T-helper 2 cell (primary cell): ENCODE measurements at regions not wholly inside any gene's neighbourhood (a gene's known extent, or its start where the extent isn't known, plus 50 kb on each side); places are given as distances from the start of the nearest gene placed in this dataset.

Experiments used
- DNase-seq, 5 experiments: peaks; one replicate each; pipeline versions ENCODE4 v3.0.0 to v3.0.0-alpha.2; 2012 to 2022

GRCh38 chr18:73782405-73782804, 365.2 kb downstream of the FBXO15 start:
- DNase-seq, result no peak

GRCh38 chr18:73780218-73780617, 367.4 kb downstream of the FBXO15 start:
- no peak for DNase-seq

- DNase-seq, result no peak
These were observed 369.6 kb downstream of the FBXO15 start for GRCh38 chr18:73778032-73778359.

GRCh38 chr18:73777356-73778031, 370.1 kb downstream of the FBXO15 start:
- no peak for DNase-seq

DNA sequence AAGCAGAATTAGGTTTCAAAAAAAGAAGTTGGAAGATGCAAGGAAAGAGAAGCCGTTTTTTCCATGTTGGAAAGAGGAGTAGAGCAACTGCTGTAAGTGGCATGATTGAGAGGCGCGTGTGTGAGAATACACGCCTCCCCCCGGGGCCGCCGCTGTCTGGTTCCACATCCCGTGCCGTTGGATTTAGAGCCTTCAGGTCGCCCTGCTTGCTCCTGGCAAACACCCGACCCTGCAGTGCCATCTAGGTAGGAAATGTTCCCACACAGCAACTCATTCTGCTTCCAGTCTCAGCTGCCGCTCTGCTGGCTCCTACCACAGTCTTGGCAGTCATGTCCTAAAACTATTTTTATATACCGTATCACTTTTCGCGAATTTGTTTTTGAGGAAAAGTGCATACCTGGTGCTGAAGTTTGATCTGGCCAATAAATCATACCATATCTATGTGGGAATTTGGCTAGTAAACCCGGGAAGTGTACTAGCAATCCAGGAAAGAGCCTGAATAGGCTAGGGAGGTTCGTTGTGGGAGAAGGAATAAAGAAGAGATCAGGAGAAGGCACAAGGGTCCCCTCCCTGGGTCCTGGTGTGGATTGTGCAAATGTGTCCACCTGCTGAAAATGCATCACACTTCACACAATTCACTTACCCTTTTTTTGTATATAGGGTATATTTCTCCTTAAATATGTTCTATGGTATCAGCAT, 372.7 kb downstream of the FBXO15 start:
- no peak for DNase-seq

GRCh38 chr18:73768043-73768442, 379.6 kb downstream of the FBXO15 start:
- no peak for DNase-seq

DNA sequence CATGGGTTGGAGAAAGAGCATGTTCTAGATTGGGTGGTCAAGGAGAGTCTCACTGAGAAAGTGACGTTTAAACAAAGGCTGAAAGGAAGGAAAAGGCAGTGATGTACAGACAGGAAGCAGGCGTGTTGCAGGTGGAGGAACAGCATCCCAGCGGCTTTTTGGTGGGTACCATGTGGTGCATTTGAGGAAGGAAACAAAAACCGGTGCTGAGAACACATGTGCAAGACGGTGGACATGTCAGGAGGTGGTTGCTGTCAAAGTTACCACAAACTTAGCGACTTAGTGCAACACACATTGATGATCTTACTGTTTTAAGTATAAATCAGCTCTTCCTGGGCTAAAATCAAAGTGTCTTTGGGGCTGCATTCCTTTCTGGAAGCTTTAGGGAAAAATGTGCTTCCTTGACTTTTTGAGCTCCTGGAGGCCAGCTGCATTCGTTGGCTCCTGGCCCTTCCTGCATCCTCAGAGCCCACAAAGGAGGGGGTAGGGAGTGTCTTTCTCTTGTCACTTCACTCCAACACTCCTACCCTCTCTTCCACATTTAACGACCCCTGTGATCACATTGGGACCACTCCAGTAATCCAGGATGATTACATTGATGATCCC, 380.6 kb downstream of the FBXO15 start:
- DNase-seq, result no peak

- no peak for DNase-seq
These were observed 389.2 kb downstream of the FBXO15 start for GRCh38 chr18:73758446-73758845.

DNA sequence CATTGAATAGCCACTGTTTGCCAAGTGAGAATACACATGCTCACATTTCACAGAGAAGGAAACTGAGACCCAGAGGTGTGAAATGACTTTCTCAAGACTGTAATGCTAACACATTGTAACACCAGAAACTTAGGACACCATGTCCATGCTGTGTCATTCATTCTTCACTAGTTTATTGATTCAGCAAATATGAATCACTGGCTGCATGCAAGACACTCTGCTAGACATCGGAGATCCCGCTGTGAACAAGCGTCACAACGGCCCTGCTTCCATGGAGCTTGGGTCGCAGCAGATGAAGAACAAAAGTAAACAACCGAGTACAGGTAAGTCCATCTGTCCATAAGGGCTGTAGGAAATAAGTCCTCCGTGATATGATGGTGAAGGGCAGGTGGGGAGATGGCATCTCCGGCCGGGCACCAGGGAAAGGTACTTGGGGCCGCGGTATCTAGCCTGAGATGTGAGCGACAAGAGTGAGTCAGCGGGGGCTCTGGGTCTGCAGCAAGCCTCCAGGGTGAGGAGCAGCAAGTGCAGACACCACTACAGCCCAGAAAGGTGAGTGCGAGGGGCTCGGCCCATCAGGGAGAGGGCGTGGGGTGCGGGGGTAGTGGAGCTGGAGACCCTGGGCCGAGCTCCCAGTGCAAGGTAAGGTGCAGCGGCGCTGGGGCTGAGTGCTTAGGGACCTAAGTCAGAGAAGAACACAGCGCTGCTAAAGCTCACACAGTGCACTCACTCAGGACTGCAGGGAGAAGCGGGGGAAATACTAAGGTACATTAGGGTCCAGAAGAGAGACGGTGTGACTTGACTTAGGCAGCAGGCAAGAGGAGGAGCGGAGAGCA, 391.2 kb downstream of the FBXO15 start:
- DNase-seq, result no peak

- no peak for DNase-seq
These were observed 394.7 kb downstream of the FBXO15 start for GRCh38 chr18:73752965-73753364.

GRCh38 chr18:73752546-73752945, 395.1 kb downstream of the FBXO15 start:
- DNase-seq, result no peak

GRCh38 chr18:73750052-73750451, 397.6 kb downstream of the FBXO15 start:
- no peak for DNase-seq

DNA sequence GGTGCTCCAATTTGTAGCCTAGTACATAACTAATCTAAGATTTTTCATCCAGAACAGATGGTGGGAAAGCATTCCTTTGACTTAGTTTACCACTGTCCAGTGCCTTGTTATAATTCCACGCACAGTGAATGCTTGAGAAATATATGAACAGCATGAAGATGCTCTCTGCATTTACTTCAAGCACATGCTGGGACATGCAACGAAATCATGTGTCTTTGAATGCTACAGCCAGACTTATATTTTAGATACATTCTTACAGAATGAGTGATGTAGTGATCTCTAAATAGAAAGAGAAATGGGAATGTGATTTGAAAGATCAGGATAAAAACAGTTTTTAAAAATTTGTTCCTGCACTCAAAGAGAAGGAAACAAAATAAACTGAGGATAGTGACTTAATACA, 398.3 kb downstream of the FBXO15 start:
- no peak for DNase-seq

DNA sequence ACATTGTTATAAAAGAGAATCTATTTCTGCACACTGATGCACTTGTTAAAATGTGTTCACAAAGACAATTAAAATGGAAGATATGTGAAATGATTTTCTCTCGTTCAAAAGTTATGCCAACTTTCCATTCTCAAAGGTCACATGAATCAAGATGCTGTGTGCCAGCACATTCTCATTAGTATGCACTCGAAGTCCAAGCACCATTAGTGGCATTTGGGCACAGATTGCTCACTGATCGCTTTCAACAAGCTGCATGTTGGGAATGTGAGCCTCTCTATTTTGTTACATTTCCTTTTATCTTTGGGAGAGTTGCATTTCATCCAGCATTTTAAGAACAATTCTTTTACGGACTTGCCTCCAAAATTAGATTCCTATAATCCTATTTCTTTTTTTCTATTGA, 398.9 kb downstream of the FBXO15 start:
- no peak for DNase-seq

DNA sequence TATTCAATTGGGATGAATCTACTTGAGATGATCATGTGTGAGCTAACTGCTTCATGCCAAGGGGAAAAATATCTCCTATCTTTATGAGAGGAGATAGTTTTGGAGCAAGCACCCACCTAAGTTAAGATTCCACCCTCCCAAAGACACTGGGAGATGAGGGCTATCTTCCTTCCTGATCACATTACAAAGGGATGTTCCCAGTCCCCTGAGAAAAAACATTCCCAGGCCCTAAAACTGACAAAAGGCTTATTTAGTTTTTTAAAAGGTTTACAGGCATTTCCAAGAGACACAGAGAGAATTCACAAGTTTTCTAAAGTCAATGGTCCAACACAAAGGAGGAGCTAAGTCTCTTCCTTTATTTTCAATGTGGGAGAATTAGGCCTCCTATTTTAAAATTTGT, 401.5 kb downstream of the FBXO15 start:
- DNase-seq, result no peak

GRCh38 chr18:73742957-73743356, 404.7 kb downstream of the FBXO15 start:
- no peak for DNase-seq

DNA sequence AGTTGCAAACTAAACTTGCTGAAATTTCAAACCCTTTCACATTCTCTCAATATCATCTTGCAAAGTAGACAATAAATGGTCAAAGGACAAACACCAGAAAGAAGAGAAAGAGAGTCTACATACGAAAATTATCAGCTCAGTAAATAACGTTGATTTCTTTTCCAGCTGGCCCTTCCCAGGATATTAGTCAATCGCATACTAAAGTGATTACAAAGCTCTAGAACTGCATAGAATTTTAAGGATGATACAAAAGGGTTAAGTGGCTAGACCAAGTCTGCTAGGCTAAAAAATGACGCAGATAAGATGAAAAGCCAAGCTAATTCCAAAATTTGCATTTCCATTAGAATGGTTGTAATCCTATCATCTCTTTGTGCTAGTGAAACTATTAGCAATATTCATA, 405.7 kb downstream of the FBXO15 start:
- DNase-seq, result no peak

GRCh38 chr18:73739098-73739497, 408.5 kb downstream of the FBXO15 start:
- DNase-seq, result no peak

GRCh38 chr18:73737990-73738389, 409.6 kb downstream of the FBXO15 start:
- no peak for DNase-seq

- DNase-seq, result no peak
These were observed 411.8 kb downstream of the FBXO15 start for GRCh38 chr18:73735836-73736235.

DNA sequence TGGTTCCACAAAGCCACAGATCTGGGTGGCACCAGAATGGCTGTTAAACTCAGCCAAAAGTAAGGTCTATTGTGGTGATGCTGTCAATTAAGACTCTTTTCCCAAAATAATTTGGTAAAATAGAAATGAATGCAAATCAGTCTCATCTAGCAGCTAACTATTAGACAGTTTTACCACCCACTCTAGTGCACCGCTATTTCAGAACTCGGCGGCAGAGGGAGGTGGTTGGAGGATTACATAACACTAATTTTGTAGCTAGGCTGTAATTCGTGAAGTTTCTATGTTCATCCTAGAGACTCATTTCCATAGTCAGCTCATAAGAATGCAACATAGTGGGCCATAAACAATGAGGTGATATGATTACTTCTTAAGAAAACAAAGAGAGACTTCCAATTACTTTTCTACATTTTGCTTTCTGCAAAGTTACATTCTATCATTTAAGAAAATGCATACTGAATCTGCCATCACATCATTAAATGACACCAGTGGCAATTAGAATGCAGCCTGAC, 413.8 kb downstream of the FBXO15 start:
- no peak for DNase-seq

DNA sequence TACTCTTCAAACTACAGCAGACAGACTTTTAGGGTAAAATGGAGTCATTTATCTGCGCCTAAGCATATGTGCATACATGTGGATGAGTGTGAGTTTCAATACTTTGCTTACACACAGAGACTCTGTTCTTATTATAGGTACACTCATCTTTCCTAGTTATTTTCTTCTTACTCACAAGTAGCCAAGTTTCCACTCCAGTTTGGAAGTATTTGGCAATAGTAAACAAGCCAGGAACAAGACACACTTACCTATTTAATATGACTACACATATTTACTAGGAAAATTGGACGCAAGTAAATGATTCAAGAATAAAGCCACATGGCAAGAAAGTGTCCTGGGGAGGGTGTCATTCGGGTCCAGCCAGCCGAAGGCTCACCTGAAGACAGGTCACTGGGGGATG, 414.3 kb downstream of the FBXO15 start:
- DNase-seq, result no peak

- DNase-seq, result no peak
These were observed 419.0 kb downstream of the FBXO15 start for GRCh38 chr18:73728657-73729056.
